ENCODE measurements at regions not wholly inside any gene's neighbourhood (a gene's known extent, or its start where the extent isn't known, plus 50 kb on each side); places are given as distances from the start of the nearest gene placed in this dataset.

- no peaks in the 10 kb centered on the region for H3K36me3 ChIP-seq (ENCODE audit: control insufficient read depth, insufficient read depth, low read length)
Measured at GRCh38 chr17:72004011-72004427, 116.8 kb upstream of the SOX9 start.

GRCh38 chr17:72004611-72005331, 116.0 kb upstream of the SOX9 start:
- no peak overlapping the region for H3K4me3 ChIP-seq (ENCODE audit: low read length)
- H3K27me3 ChIP-seq (ENCODE audit: control insufficient read depth, insufficient read depth, low read length): no peaks in the 10 kb centered on the region
- no peak overlapping the region for H3K9ac ChIP-seq (ENCODE audit: low read length)
- H3K36me3 ChIP-seq (ENCODE audit: control insufficient read depth, insufficient read depth, low read length): no peaks in the 10 kb centered on the region
- H3K9me3 ChIP-seq (ENCODE audit: control insufficient read depth, low read length): no peaks in the 10 kb centered on the region
- no peaks in the 10 kb centered on the region for H3K4me1 ChIP-seq (ENCODE audit: control insufficient read depth, insufficient read depth, low read length)

More at GRCh38 chr17:72004011-72004427, 116.8 kb upstream of the SOX9 start:
- H3K4me3 ChIP-seq (ENCODE audit: low read length): no peak overlapping the region
- no peaks in the 10 kb centered on the region for H3K27me3 ChIP-seq (ENCODE audit: control insufficient read depth, insufficient read depth, low read length)
- no peak overlapping the region for H3K9ac ChIP-seq (ENCODE audit: low read length)
- H3K9me3 ChIP-seq (ENCODE audit: control insufficient read depth, low read length): no peaks in the 10 kb centered on the region
- no peaks in the 10 kb centered on the region for H3K4me1 ChIP-seq (ENCODE audit: control insufficient read depth, insufficient read depth, low read length)

DNA sequence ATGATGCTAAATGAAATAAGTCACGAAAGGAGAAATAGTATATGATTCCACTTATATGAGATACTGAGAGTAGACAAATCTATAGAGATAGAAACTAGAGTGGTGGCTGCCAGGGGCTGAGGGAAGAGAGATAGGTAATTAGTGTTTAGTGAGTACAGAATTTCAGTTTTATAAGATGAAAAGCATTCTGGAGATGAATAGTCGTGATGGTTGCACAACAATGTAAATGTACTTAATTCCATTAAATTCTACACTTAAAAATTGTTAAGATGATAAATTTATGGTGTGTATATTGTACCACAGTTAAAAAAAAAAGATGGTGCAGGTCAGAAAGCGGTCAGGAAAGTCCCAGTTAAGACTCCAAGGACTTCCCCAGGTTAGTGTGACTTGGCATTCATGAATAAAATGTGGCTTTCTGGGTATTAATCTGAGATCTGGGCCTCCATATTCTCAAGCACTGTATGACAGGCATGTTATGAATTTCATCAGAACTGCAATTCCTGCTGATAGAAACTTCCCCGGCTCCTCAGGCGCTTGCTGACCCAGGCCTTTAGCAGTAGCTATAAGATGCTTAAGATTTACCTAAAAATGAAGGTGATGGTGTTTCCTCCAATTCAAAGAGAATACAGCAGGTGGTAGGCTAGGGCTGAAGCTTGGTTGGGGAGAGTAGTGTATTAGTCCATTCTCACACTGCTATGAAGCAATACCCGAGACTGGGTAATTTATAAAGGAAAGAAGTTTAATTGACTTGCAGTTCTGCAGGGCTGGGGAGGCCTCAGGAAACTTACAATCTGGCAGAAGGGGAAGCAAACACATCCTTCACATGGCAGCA, 115.3 kb upstream of the SOX9 start:
- no peaks in the 10 kb centered on the region for H3K4me1 ChIP-seq (ENCODE audit: control insufficient read depth, insufficient read depth, low read length)
- H3K27me3 ChIP-seq (ENCODE audit: control insufficient read depth, insufficient read depth, low read length): no peaks in the 10 kb centered on the region
- no peak overlapping the region for H3K4me3 ChIP-seq (ENCODE audit: low read length)
- no peak overlapping the region for H3K9ac ChIP-seq (ENCODE audit: low read length)
- H3K36me3 ChIP-seq (ENCODE audit: control insufficient read depth, insufficient read depth, low read length): no peaks in the 10 kb centered on the region
- H3K9me3 ChIP-seq (ENCODE audit: control insufficient read depth, low read length): no peaks in the 10 kb centered on the region

DNA sequence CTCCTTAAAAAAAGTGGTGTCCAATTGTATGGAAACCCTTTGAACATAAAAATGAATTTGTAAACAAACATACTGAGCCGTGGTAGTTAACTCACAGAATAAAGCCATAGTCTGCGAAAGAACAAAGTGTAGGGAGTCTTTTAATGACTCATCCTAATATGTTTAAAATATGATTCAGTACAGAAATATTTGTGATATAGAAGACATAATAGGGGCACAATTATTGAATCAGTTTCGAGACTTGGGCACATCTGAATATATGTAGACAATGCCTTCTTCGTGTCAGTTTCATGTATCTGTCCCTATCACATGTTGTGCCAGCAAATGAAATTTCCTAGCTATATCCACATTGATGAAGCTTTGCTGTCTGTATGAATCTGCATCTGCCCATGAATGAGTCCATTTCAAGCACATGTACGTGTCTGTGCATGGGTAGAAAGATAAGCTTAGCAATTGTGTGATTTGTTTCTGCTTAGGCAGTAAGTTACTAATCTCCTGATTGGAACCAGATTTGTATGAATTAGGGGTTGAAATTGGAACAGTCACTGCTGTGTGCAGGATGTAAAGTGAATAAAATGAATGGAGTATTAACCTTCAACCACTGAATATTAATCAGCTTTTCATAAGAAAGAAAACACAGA, 112.5 kb upstream of the SOX9 start:
- Histone ChIP-seq H3K36me3 (ENCODE audit: control insufficient read depth, insufficient read depth, low read length) (no peaks in the 10 kb centered on the region), H3K27me3 (ENCODE audit: control insufficient read depth, insufficient read depth, low read length) (no peaks in the 10 kb centered on the region), H3K4me1 (ENCODE audit: control insufficient read depth, insufficient read depth, low read length) (no peaks in the 10 kb centered on the region), H3K9me3 (ENCODE audit: control insufficient read depth, low read length) (no peaks in the 10 kb centered on the region), H3K4me3 (ENCODE audit: low read length) (no peak overlapping the region), H3K9ac (ENCODE audit: low read length) (no peak overlapping the region)

GRCh38 chr17:72011561-72011960, 109.3 kb upstream of the SOX9 start:
- Histone ChIP-seq H3K4me1 (ENCODE audit: control insufficient read depth, insufficient read depth, low read length) (no peaks in the 10 kb centered on the region), H3K9me3 (ENCODE audit: control insufficient read depth, low read length) (no peaks in the 10 kb centered on the region), H3K27me3 (ENCODE audit: control insufficient read depth, insufficient read depth, low read length) (no peaks in the 10 kb centered on the region), H3K9ac (ENCODE audit: low read length) (no peak overlapping the region), H3K4me3 (ENCODE audit: low read length) (no peak overlapping the region), H3K36me3 (ENCODE audit: control insufficient read depth, insufficient read depth, low read length) (no peaks in the 10 kb centered on the region)

GRCh38 chr17:72021417-72022041, 99.3 kb upstream of the SOX9 start:
- Histone ChIP-seq H3K9ac (ENCODE audit: low read length) (no peak overlapping the region), H3K27me3 (ENCODE audit: control insufficient read depth, insufficient read depth, low read length) (peaks cover 3% of the 10 kb centered on the region), H3K36me3 (ENCODE audit: control insufficient read depth, insufficient read depth, low read length) (no peaks in the 10 kb centered on the region), H3K4me3 (ENCODE audit: low read length) (no peak overlapping the region), H3K9me3 (ENCODE audit: control insufficient read depth, low read length) (no peaks in the 10 kb centered on the region), H3K4me1 (ENCODE audit: control insufficient read depth, insufficient read depth, low read length) (no peaks in the 10 kb centered on the region)

GRCh38 chr17:72022328-72023275, 98.2 kb upstream of the SOX9 start:
- peaks cover 3% of the 10 kb centered on the region for H3K27me3 ChIP-seq (ENCODE audit: control insufficient read depth, insufficient read depth, low read length)
- no peaks in the 10 kb centered on the region for H3K4me1 ChIP-seq (ENCODE audit: control insufficient read depth, insufficient read depth, low read length)
- no peaks in the 10 kb centered on the region for H3K36me3 ChIP-seq (ENCODE audit: control insufficient read depth, insufficient read depth, low read length)
- no peak overlapping the region for H3K4me3 ChIP-seq (ENCODE audit: low read length)
- H3K9ac ChIP-seq (ENCODE audit: low read length): no peak overlapping the region
- no peaks in the 10 kb centered on the region for H3K9me3 ChIP-seq (ENCODE audit: control insufficient read depth, low read length)

GRCh38 chr17:72024457-72024856, 96.4 kb upstream of the SOX9 start:
- Histone ChIP-seq H3K36me3 (ENCODE audit: control insufficient read depth, insufficient read depth, low read length) (no peaks in the 10 kb centered on the region), H3K27me3 (ENCODE audit: control insufficient read depth, insufficient read depth, low read length) (no peaks in the 10 kb centered on the region), H3K9ac (ENCODE audit: low read length) (no peak overlapping the region), H3K9me3 (ENCODE audit: control insufficient read depth, low read length) (no peaks in the 10 kb centered on the region), H3K4me3 (ENCODE audit: low read length) (no peak overlapping the region), H3K4me1 (ENCODE audit: control insufficient read depth, insufficient read depth, low read length) (no peaks in the 10 kb centered on the region)

- Histone ChIP-seq H3K4me1 (ENCODE audit: control insufficient read depth, insufficient read depth, low read length) (no peaks in the 10 kb centered on the region), H3K36me3 (ENCODE audit: control insufficient read depth, insufficient read depth, low read length) (no peaks in the 10 kb centered on the region), H3K4me3 (ENCODE audit: low read length) (no peak overlapping the region), H3K9me3 (ENCODE audit: control insufficient read depth, low read length) (no peaks in the 10 kb centered on the region), H3K9ac (ENCODE audit: low read length) (no peak overlapping the region), H3K27me3 (ENCODE audit: control insufficient read depth, insufficient read depth, low read length) (no peaks in the 10 kb centered on the region)
Measured at GRCh38 chr17:72025113-72025512, 95.7 kb upstream of the SOX9 start.

DNA sequence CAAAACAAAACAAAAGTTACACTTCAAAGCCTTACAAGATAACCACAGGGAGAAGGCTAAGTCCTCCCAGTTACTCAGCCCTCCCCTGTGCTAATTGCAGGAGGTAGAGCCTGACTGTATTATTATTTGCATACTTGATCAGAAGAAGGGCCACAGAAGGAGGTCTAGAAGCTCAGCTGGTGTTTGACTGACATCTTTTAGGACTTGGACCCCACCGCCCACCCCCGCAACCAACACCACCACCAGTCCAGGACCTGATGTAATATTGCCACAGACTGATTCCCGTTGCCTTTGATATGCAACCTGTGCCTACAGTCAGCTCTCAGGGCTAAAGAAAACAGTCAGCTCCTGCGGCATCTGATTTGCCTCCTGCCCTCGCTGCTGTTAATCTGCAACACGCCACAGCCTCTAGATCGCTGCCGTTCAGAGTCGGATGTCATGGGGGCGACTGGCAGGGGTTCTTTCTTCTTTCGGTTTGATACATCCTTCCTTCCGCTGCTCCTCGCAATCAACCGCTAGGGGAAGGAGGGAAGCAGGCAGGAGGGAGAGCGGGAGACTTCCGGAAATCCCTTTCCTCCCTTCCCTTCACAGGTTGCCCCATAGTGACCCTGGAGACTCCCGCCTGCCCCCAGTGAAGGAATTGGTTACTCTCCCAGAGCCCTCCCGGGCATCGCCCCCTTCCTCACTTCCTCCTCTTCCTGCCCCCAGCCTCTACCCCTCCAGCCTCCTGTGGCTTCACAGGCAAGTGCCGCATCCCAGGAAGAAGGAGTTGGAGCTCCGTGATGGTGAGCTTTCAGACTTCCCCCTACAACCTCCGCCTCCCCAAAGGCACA, 90.5 kb upstream of the SOX9 start:
- Histone ChIP-seq H3K4me3 (ENCODE audit: low read length) (peak overlapping the region; percentile 44), H3K36me3 (ENCODE audit: control insufficient read depth, insufficient read depth, low read length) (no peaks in the 10 kb centered on the region), H3K4me1 (ENCODE audit: control insufficient read depth, insufficient read depth, low read length) (no peaks in the 10 kb centered on the region), H3K9me3 (ENCODE audit: control insufficient read depth, low read length) (no peaks in the 10 kb centered on the region), H3K9ac (ENCODE audit: low read length) (no peak overlapping the region), H3K27me3 (ENCODE audit: control insufficient read depth, insufficient read depth, low read length) (no peaks in the 10 kb centered on the region)

Data from mucosa of stomach (tissue), 1 donor.